ENCODE measurements at regions not wholly inside any gene's neighbourhood (a gene's known extent, or its start where the extent isn't known, plus 50 kb on each side); places are given as distances from the start of the nearest gene placed in this dataset.
"Not testable (repeated sequence)": the region's sequence is repeated elsewhere in the genome, so short reads cannot be mapped to it uniquely, and the experiment has no call there.

DNA sequence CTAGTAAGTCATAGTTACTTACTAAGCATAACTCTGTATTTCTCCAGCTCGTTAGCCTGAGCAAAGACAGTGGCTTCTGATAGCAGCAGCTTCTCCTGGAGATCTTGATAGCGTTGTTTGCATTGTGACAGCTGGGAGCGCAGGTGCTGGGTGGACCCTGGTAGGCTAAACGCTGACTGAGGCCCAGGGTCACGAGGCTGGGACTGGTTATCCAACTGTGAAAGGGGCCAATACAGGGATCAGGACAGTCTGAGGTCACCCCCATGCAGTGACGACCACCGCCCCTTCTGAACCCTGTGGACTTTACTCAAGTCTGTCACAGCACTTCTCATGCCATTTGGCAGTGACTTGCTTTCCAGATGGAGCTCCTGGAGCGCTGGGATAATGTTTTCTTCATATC is 104.4 kb downstream of the NBPF8 start:
- H3K36me3 ChIP-seq; ATAC-seq; intact Hi-C loops (cut with DNase I): not testable (repeated sequence)

DNA sequence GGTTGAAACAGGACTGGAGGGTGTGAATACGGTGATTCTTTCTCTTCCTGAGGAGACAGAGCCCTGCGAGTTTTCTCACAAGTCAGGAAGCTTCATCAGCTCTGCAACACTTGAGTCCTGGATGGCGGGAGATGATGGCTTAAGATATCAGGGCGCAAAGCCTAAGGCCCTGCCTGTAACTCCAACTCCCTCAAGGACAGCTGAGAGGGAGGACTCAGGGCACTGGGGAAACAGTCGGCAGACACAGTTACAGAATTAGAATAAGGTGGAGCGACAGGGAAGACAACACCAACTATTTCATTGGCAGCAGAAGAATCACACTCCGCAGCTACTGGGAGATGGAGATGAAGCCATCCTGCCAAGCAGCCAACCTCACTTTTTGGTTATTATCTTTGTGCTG is 109.6 kb downstream of the NBPF8 start:
- H3K27me3 ChIP-seq; H3K4me1 ChIP-seq; H3K4me3 ChIP-seq; DNase-seq; intact Hi-C loops (cut with DNase I); ATAC-seq; H3K27ac ChIP-seq; H3K36me3 ChIP-seq; H3K9me3 ChIP-seq: not testable (repeated sequence)
- WGBS (ENCODE audit: insufficient coverage, low coverage, low lambda C conversion rate, missing lambda C conversion rate): no CpG with 5 or more reads among the region's 7 CpGs

More for the DNA sequence above, 104.4 kb downstream of the NBPF8 start:
- H3K4me3 ChIP-seq, DNase-seq, H3K27ac ChIP-seq, H3K9me3 ChIP-seq, H3K4me1 ChIP-seq, H3K27me3 ChIP-seq: not testable (repeated sequence)
- no CpG with 5 or more reads among the region's 8 CpGs for WGBS (ENCODE audit: insufficient coverage, low coverage, low lambda C conversion rate, missing lambda C conversion rate)

DNA sequence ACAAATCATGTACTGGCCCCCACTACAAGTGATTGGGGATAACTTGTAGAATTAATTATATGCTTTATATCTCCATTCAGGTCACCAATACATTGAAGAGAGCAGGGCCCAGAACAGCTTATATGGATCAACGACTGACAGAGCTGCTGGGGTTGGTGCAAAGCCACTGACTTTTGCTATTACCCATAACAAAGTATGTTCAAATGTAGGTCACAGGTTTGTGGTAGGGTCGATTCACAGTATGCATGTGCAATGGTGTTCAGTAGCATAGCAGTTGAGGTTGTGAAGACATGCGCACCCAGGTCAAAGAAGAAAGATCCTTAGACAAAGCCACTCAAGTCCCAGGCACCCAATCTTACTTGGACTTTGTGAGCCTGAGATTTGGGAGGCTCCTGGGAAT is 110.6 kb downstream of the NBPF8 start:
- intact Hi-C loops (cut with DNase I): not testable (repeated sequence)

DNA sequence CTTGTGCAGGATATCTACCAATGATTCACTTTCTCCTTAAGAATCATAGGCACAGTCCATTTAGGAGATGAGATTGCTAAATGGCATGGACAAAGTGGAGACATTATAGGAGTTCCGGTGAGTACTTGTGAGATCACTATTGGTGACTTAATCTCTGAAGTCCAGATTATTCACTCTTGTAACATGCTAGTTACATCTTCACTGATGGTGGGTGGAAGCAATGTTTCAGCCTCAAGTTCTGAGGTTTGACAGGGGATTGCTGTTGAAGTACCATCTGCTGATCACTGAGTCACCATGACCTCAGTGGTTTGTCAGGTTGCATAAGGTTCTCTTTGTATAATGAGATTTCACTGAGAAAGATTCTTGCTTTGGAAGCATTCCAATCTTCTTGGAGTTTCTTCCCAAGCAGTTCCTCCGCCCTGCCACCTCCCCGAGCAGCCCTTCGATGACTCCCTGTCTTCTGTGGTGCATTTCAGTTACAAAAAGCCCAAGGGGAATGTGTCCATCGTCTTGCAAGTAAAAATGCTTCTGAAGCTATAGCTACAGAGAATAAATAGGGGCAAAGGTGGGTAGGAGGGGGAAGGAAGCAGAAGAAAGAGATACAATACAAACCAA is 114.7 kb downstream of the NBPF8 start:
- H3K9me3 ChIP-seq; H3K36me3 ChIP-seq; ATAC-seq; intact Hi-C loops (cut with DNase I); H3K4me3 ChIP-seq; H3K27me3 ChIP-seq; H3K4me1 ChIP-seq; H3K27ac ChIP-seq; DNase-seq: not testable (repeated sequence)
- WGBS (ENCODE audit: insufficient coverage, low coverage, low lambda C conversion rate, missing lambda C conversion rate): 86% methylated on average over 4 of the region's 5 CpGs

More for the DNA sequence above, 110.6 kb downstream of the NBPF8 start:
- not testable (repeated sequence) for DNase-seq, H3K27me3 ChIP-seq, H3K4me3 ChIP-seq, H3K36me3 ChIP-seq, H3K4me1 ChIP-seq, H3K9me3 ChIP-seq
- WGBS (ENCODE audit: insufficient coverage, low coverage, low lambda C conversion rate, missing lambda C conversion rate): 80% methylated on average over 2 of the region's 3 CpGs
- H3K27ac ChIP-seq: peak overlapping the region in 1 of 3 donors; percentile 8
- peak in 1 of 4 donors; percentile 43 for ATAC-seq

DNA sequence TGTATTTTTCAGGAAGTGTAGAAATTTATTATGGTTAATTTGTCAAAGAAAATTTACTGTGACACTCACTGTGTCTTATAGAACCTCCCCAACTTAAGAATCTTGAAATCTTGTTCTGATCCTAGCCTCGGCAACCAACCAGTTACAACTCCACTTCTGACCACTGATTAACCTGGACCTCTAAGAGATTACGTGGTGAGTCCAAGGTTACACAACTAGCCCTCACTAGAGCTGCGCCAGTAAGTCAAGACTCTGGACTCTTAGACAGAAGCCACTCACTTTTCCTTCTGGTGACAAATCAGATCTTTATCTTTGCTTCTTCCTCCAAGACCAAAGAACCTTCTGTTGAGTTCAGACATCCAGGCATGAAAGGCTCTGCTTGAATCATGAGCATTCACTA is 116.6 kb downstream of the NBPF8 start:
- intact Hi-C loops (cut with DNase I); DNase-seq; H3K27ac ChIP-seq; H3K27me3 ChIP-seq; H3K9me3 ChIP-seq; H3K4me1 ChIP-seq; H3K4me3 ChIP-seq; H3K36me3 ChIP-seq: not testable (repeated sequence)
- peak; percentile 55 to 92 (median 84) for ATAC-seq
- 33% methylated on average over 1 of the region's 3 CpGs for WGBS (ENCODE audit: insufficient coverage, low coverage, low lambda C conversion rate, missing lambda C conversion rate)

DNA sequence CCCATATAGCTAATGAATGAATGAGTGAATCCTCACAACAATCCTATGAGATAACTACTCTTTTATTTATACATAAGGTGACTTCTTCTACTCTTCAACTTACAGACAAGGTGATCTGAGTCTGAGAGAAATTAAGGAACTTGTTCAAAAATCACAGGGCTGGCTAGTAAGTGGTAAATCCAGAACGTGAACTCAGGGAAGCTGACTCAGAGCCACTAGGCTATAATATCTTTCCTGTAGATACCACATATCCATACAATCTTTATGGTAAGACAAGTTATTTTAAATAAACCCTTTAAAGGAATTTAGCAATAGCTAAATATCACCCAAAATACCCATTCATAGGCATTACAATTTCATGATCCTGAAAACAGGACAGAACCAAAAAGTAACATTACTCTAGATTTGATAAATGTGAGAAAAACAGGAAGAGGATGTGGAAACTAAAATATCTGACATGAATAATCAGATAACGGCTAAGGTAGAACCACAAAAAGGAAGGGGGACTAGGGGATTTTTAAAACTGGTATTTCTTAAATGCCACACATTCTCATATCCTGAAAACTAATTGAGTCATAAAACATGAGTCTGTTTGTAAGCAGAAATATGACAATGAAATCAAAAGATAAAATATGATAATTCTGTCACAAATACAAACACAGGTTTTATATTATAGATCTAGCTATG is 119.7 kb downstream of the NBPF8 start:
- H3K4me1 ChIP-seq; H3K4me3 ChIP-seq; H3K27ac ChIP-seq; H3K9me3 ChIP-seq; ATAC-seq; intact Hi-C loops (cut with DNase I); DNase-seq; H3K36me3 ChIP-seq; H3K27me3 ChIP-seq: not testable (repeated sequence)
- WGBS (ENCODE audit: insufficient coverage, low coverage, low lambda C conversion rate, missing lambda C conversion rate): 36% methylated on average over 2 of the region's 2 CpGs

DNA sequence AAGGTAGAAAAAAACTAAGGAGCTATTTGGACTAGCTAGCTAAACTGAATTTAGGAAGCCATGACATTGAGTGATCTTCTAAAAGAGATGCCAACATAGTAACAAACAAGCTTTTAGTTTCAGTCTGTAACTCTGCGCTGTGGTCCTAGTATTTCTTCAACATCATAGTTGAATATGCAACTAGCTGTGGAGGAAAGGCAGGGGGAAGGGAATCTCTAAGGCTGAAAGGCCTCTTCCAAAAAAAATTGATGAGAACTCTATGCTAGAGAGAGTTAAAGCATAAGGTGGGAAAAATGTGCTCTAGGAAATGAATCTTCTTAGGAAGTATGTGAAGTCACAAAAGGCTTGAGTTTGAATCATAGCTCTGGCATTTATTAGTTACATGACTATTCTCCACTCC is 120.2 kb downstream of the NBPF8 start:
- 82% methylated on average over 1 of the region's 1 CpG for WGBS (ENCODE audit: insufficient coverage, low coverage, low lambda C conversion rate, missing lambda C conversion rate)
- H3K4me3 ChIP-seq; H3K9me3 ChIP-seq; H3K4me1 ChIP-seq; H3K27me3 ChIP-seq; ATAC-seq; H3K36me3 ChIP-seq; H3K27ac ChIP-seq; intact Hi-C loops (cut with DNase I); DNase-seq: not testable (repeated sequence)

DNA sequence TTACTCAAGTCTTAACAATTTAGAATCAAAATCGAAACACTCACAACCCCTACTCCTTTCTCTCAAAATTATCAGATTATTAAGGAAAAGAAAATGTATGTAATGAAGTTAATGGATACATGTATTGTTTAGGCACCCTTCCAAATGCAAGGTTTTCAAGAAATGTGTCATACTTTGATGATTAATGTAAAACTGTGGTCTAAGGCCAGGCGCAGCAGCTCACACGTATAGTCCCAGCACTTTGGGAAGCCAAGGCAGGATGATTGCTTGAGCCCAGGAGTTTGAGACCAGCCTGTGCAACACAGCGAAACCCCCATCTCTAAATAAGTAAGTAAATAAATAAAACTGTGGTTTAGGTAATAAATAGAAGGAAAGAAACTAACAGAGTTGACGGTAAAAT is 126.6 kb downstream of the NBPF8 start:
- H3K9me3 ChIP-seq; H3K4me3 ChIP-seq; H3K36me3 ChIP-seq; H3K27me3 ChIP-seq; H3K27ac ChIP-seq; ATAC-seq; H3K4me1 ChIP-seq; intact Hi-C loops (cut with DNase I); DNase-seq: not testable (repeated sequence)
- WGBS (ENCODE audit: insufficient coverage, low coverage, low lambda C conversion rate, missing lambda C conversion rate): 89% methylated on average over 1 of the region's 5 CpGs

DNA sequence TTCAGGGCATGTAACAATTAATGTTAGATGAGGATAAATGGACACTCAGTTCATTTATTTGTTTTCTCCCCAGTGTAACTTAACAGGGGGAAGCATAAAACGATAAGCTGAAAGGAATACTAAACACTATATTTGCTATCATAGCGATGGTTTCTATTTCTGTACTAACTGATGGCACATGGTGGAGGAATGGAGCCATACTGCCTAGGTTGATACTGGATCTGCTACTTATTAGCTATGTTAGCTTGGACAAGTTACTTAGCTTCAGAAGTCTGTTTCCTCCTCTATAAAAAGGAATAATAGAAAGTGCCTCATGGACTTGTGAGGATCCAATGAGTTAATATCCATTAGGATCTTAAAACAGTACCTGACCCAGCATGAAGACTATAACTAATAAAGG is 127.5 kb downstream of the NBPF8 start:
- H3K36me3 ChIP-seq; ATAC-seq; H3K4me1 ChIP-seq; H3K9me3 ChIP-seq; H3K4me3 ChIP-seq; intact Hi-C loops (cut with DNase I); DNase-seq; H3K27me3 ChIP-seq; H3K27ac ChIP-seq: not testable (repeated sequence)
- no CpG with 5 or more reads among the region's 2 CpGs for WGBS (ENCODE audit: insufficient coverage, low coverage, low lambda C conversion rate, missing lambda C conversion rate)

DNA sequence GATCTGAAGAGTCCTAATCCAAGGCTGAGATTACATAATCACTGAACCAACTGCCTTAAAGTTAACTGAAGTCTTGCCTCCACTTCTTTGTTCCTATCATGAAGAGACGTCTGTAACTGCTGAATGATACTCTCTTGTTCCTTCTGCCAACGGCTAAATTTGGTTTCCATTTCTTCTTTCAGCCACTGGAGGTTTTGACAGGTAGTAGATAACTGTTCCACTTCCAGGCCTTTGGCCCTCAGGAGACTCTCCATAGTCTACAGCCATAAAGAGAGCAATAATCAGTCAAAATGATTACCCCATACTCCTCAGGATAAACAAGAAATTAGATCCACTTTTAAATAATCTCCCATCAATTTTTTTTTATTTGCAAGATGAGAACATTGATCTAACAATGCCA is 128.1 kb downstream of the NBPF8 start:
- H3K36me3 ChIP-seq; ATAC-seq; intact Hi-C loops (cut with DNase I); H3K27ac ChIP-seq; H3K4me3 ChIP-seq; H3K9me3 ChIP-seq; DNase-seq; H3K27me3 ChIP-seq; H3K4me1 ChIP-seq: not testable (repeated sequence)
- WGBS (ENCODE audit: insufficient coverage, low coverage, low lambda C conversion rate, missing lambda C conversion rate): no CpG with 5 or more reads among the region's 2 CpGs
